Thoracic aorta (tissue), 2 donors: ENCODE measurements at regions not wholly inside any gene's neighbourhood (a gene's known extent, or its start where the extent isn't known, plus 50 kb on each side); places are given as distances from the start of the nearest gene placed in this dataset.

Experiments
- ATAC-seq: fragments of 150-250 bp; one replicate; pipeline ENCODE4 v1.8.0; 2017; ENCODE audit warnings: low read depth; ENCODE audit not compliant: insufficient number of reproducible peaks, low FRiP score
- DNase-seq: peaks from one replicate; pipeline ENCODE4 v3.0.0-alpha.2; 2020; ENCODE audit warnings: low spot score
- H3K27ac ChIP-seq, 2 donors: fragments of 200-600 bp; sonication (generic); 1 replicate in 1 of 2; 2 replicates in 1 of 2; pipeline ENCODE4 v1.5.1; 2016; ENCODE audit warnings: mild to moderate bottlenecking in 2 of 2, moderate library complexity in 2 of 2
- H3K27me3 ChIP-seq: fragments of 200-600 bp; sonication (generic); replicated peaks from 2 replicates; pipeline ENCODE4 v1.6.0; 2016; ENCODE audit warnings: mild to moderate bottlenecking; ENCODE audit not compliant: insufficient read depth
- H3K36me3 ChIP-seq: fragments of 200-600 bp; sonication (generic); one replicate; pipeline ENCODE4 v1.5.1; 2016
- H3K4me1 ChIP-seq, 2 donors: fragments of 200-600 bp; sonication (generic); 1 replicate in 1 of 2; 2 replicates in 1 of 2; pipeline versions ENCODE4 v1.5.1 to v1.6.0; 2016; ENCODE audit warnings: low read depth in 2 of 2, mild to moderate bottlenecking in 1 of 2; ENCODE audit not compliant: control insufficient read depth in 1 of 2
- H3K4me3 ChIP-seq: fragments of 200-600 bp; sonication (generic); 2 replicates; pipeline ENCODE4 v1.5.1; 2016; ENCODE audit warnings: mild to moderate bottlenecking
- H3K9me3 ChIP-seq: fragments of 200-600 bp; sonication (generic); 2 replicates; pipeline ENCODE4 v1.5.1; 2016
- TF ChIP-seq, protein P1 (sequence below): fragments of 200-600 bp; sonication (generic); IDR thresholded peaks from one replicate; pipeline ENCODE4 v1.5.1; 2019; ENCODE audit warnings: antibody characterized with exemption

DNA sequence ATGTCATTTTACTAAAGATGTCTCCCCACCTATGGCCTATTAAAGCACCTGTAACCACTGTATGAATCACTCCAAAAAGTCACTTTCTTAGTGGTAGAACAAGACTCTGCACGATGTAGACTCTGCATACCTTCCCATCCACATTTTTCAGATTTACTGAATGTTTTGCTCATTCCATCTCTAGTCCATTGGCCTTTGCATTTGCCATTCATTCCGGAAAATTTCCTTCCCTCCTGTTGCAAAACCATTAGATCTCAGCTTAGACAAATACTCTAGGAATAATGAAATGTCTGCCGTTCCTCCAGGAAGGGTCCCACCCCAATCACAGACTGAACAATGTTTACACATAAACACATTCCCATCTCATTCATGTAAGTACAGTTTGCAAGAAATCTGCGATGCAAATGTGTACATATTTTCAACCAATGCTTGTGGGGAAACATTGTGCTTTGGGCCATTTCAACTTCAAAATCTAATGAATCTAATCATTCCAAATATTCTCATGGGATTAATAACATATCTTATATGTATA, 146.3 kb upstream of the XYLT1 start:
- TF ChIP-seq, protein P1, sequence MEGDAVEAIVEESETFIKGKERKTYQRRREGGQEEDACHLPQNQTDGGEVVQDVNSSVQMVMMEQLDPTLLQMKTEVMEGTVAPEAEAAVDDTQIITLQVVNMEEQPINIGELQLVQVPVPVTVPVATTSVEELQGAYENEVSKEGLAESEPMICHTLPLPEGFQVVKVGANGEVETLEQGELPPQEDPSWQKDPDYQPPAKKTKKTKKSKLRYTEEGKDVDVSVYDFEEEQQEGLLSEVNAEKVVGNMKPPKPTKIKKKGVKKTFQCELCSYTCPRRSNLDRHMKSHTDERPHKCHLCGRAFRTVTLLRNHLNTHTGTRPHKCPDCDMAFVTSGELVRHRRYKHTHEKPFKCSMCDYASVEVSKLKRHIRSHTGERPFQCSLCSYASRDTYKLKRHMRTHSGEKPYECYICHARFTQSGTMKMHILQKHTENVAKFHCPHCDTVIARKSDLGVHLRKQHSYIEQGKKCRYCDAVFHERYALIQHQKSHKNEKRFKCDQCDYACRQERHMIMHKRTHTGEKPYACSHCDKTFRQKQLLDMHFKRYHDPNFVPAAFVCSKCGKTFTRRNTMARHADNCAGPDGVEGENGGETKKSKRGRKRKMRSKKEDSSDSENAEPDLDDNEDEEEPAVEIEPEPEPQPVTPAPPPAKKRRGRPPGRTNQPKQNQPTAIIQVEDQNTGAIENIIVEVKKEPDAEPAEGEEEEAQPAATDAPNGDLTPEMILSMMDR: no peak
- DNase-seq: no peak

GRCh38 chr16:17612336-17612735, 141.6 kb upstream of the XYLT1 start:
- TF ChIP-seq, protein P1: no peak
- H3K36me3 ChIP-seq: no peaks in the 10 kb centered on the region
- H3K9me3 ChIP-seq: no peaks in the 10 kb centered on the region
- H3K27me3 ChIP-seq: no peaks in the 10 kb centered on the region
- no peak overlapping the region for H3K4me3 ChIP-seq
- no peaks in the 10 kb centered on the region for H3K4me1 ChIP-seq
- DNase-seq (no peak), ATAC-seq (no peak)
- no peak overlapping the region for H3K27ac ChIP-seq

More for the DNA sequence above, 146.3 kb upstream of the XYLT1 start:
- H3K36me3 ChIP-seq: no peaks in the 10 kb centered on the region
- H3K4me3 ChIP-seq: no peak overlapping the region
- no peaks in the 10 kb centered on the region for H3K27me3 ChIP-seq
- no peak for ATAC-seq
- no peaks in the 10 kb centered on the region for H3K4me1 ChIP-seq
- no peaks in the 10 kb centered on the region for H3K9me3 ChIP-seq
- H3K27ac ChIP-seq: no peak overlapping the region

DNA sequence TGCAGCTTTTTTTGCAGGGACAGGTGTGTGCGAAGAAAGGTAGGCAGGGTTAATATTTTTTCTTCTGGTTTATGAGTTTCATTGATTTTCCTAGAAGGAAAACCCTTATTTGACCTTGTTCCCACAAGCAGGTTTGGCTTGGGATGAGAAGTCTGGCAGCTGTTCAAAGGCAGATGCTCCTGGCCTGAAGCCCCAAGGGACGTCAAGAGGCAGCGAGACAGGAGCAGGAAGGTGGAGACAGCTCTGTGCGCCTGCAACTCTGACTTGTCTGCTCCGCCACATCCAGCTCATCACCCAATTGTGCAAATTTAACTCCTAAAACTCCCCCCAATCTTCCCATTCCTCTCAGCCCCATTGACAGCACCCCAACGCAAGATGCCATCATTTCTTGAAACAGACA, 136.8 kb upstream of the XYLT1 start:
- TF ChIP-seq, protein P1: no peak
- no peak overlapping the region for H3K4me3 ChIP-seq

DNA sequence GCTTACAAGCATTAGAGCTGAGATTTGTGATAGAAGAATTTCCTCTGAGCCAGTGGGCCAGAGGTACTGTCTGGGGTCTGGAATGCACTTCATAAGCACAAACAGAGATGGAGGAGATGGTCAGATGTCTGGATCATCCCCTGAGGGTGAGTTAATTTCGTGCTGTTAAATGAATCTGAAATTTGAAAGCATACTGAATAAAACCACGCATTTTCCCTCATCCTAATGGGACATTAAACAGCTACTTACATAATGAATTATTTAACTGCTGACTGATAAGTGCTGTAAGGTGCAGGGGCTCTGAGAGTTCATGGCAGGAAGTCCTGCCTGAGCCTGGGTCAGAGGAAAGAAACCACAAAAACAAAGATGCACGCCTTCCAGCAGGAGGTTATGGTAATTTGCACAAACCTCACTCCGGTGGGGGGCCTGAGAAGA, 136.3 kb upstream of the XYLT1 start:
- Histone ChIP-seq H3K9me3 (no peaks in the 10 kb centered on the region), H3K4me1 (no peaks in the 10 kb centered on the region), H3K27ac (no peak overlapping the region), H3K4me3 (no peak overlapping the region), H3K36me3 (no peaks in the 10 kb centered on the region), H3K27me3 (no peaks in the 10 kb centered on the region)
- TF ChIP-seq, protein P1: no peak
- no peak for DNase-seq
- ATAC-seq: no peak

More for the DNA sequence above, 136.8 kb upstream of the XYLT1 start:
- Histone ChIP-seq H3K27me3 (no peaks in the 10 kb centered on the region), H3K27ac (no peak overlapping the region), H3K4me1 (no peaks in the 10 kb centered on the region), H3K36me3 (no peaks in the 10 kb centered on the region), H3K9me3 (no peaks in the 10 kb centered on the region)
- ATAC-seq (no peak), DNase-seq (no peak)

DNA sequence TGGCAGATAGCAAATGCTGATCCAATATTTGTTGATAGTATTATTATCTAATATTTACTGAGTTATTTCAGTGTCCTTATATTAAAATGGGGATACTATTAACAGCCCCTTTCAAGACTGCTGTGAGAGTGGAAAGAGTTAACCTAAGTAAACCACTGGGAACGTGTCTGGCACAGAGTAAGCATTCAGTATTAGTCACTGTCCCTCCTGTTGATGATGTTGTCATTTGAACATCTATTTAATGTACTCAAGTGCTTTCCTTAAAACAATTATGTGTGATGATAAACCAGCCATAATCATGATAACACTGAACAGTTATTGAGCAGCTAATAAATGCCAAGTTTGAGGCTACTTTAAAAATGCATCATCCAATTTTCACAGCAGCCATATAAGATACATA, 135.7 kb upstream of the XYLT1 start:
- Histone ChIP-seq H3K27ac (no peak overlapping the region), H3K36me3 (no peaks in the 10 kb centered on the region), H3K4me3 (no peak overlapping the region), H3K27me3 (no peaks in the 10 kb centered on the region), H3K4me1 (no peaks in the 10 kb centered on the region), H3K9me3 (no peaks in the 10 kb centered on the region)
- TF ChIP-seq, protein P1: no peak
- DNase-seq: no peak
- ATAC-seq: no peak
